GM12878 (cell line): ENCODE measurements at regions not wholly inside any gene's neighbourhood (a gene's known extent, or its start where the extent isn't known, plus 50 kb on each side); places are given as distances from the start of the nearest gene placed in this dataset.

ENCODE experiments used
- BMI1 ChIP-seq: fragments of 450-650 bp; IDR thresholded peaks from 2 replicates; pipeline ENCODE4 v1.6.1; 2016; ENCODE audit warnings: mild to moderate bottlenecking, moderate library complexity, borderline replicate concordance
- CTCF ChIP-seq, 3 experiments: IDR thresholded peaks in 2 of 3; conservative IDR thresholded peaks in 1 of 3; 2 replicates each; pipeline ENCODE4 v1.5.1; 2011; ENCODE audit warnings: low read depth in 3 of 3, low read length in 3 of 3, mild to moderate bottlenecking in 3 of 3, control low read depth in 2 of 3, moderate library complexity in 2 of 3, inconsistent platforms in 1 of 3, mixed read lengths in 1 of 3; ENCODE audit not compliant: control insufficient read depth in 2 of 3, insufficient read depth in 1 of 3; ENCODE audit errors: extremely low read depth in 1 of 3
- FOXK2 ChIP-seq: fragments of 450-650 bp; IDR thresholded peaks from 2 replicates; pipeline ENCODE4 v1.6.1; 2017; ENCODE audit warnings: mild to moderate bottlenecking, moderate library complexity
- HSF1 ChIP-seq: fragments of 150-350 bp; IDR thresholded peaks from 2 replicates; pipeline ENCODE4 v1.6.1; 2014; ENCODE audit warnings: mild to moderate bottlenecking, low read depth, low read length
- MAX ChIP-seq: IDR thresholded peaks from 2 replicates; pipeline ENCODE4 v1.6.1; 2012; ENCODE audit warnings: low read depth, low read length, improper control_type of control experiment
- MXI1 ChIP-seq: fragments of 150-350 bp; IDR thresholded peaks from 2 replicates; pipeline ENCODE4 v1.6.1; 2011; ENCODE audit warnings: low read depth, mild to moderate bottlenecking, inconsistent platforms, low read length, improper control_type of control experiment
- POLR2AphosphoS5 ChIP-seq: IDR thresholded peaks from 2 replicates; pipeline ENCODE4 v1.6.1; 2011; ENCODE audit warnings: mild to moderate bottlenecking, low read length, inconsistent platforms
- RCOR1 ChIP-seq: conservative IDR thresholded peaks from 2 replicates; pipeline ENCODE4 v1.6.1; 2012; ENCODE audit warnings: low read depth, low read length, improper control_type of control experiment
- RFX5 ChIP-seq: IDR thresholded peaks from 2 replicates; pipeline ENCODE4 v1.6.1; 2011; ENCODE audit warnings: low read depth, low read length, improper control_type of control experiment
- TAF1 ChIP-seq: IDR thresholded peaks from 2 replicates; pipeline ENCODE4 v1.6.1; 2011; ENCODE audit warnings: mild to moderate bottlenecking, low read depth, low read length, borderline replicate concordance
- ZNF217 ChIP-seq: fragments of 450-650 bp; IDR thresholded peaks from 2 replicates; pipeline ENCODE4 v1.6.1; 2017; ENCODE audit warnings: antibody characterized with exemption, mild to moderate bottlenecking

- no peak for TF ChIP-seq MAX
- no peak for TF ChIP-seq ZNF217
- TF ChIP-seq POLR2AphosphoS5: no peak
- TF ChIP-seq FOXK2: no peak
- no peak for TF ChIP-seq HSF1
- no peak for TF ChIP-seq CTCF (IDR thresholded peaks at IDR 0.05 in 2 of 3, conservative IDR thresholded peaks at IDR 0.05 in 1 of 3; ENCODE audit: control insufficient read depth in 2 of 3, extremely low read depth in 1 of 3, insufficient read depth in 1 of 3, low read depth in 3 of 3, low read length in 3 of 3)
- TF ChIP-seq RFX5: no peak
- no peak for TF ChIP-seq RCOR1
- TF ChIP-seq MXI1: no peak
- no peak for TF ChIP-seq BMI1
- TF ChIP-seq TAF1: no peak
Observed at GRCh38 chr5:162801235-162801634, 636.2 kb upstream of the CCNG1 start.
